Activated naive CD8-positive, alpha-beta T cell treated with anti-CD3 and anti-CD28 coated beads, Interleukin-2, amount 10 ng/mL, durations not matched to agents 7 days and 5 days (primary cell): ENCODE measurements at regions not wholly inside any gene's neighbourhood (a gene's known extent, or its start where the extent isn't known, plus 50 kb on each side); places are given as distances from the start of the nearest gene placed in this dataset.

Experiments
- ATAC-seq: fragments of 150-1000 bp; cut with Tn5 transposase; one replicate; pipeline ENCODE4 v1.10.0; 2021; ENCODE audit warnings: low read depth, moderate library complexity
- POLR2A ChIA-PET: fragments of 350-600 bp; sonication (Branson Sonifier 250); formaldehyde crosslinking; loops from one replicate; lab custom pipeline; 2021; ENCODE audit warnings: antibody characterized with exemption; lab: Charles Lee
- DNase-seq: peaks from one replicate; pipeline ENCODE4 v3.0.0; 2021
- H3K27ac Mint-ChIP-seq: one replicate; pipeline ENCODE4 v1.8.0; 2022; ENCODE audit warnings: mild to moderate bottlenecking, mixed read lengths
- H3K27me3 Mint-ChIP-seq: one replicate; pipeline ENCODE4 v1.8.0; 2022; ENCODE audit warnings: mild to moderate bottlenecking, moderate library complexity, mixed read lengths
- H3K36me3 Mint-ChIP-seq: one replicate; pipeline ENCODE4 v1.8.0; 2021; ENCODE audit warnings: mild to moderate bottlenecking, mixed read lengths
- H3K4me1 Mint-ChIP-seq: one replicate; pipeline ENCODE4 v1.8.0; 2021; ENCODE audit warnings: mixed read lengths
- H3K4me3 Mint-ChIP-seq: one replicate; pipeline ENCODE4 v1.8.0; 2022; ENCODE audit warnings: mild to moderate bottlenecking, moderate library complexity, mixed read lengths
- H3K9me3 Mint-ChIP-seq: one replicate; pipeline ENCODE4 v1.8.0; 2021; ENCODE audit warnings: mixed read lengths

GRCh38 chr3:105987809-105988208, 119.0 kb upstream of the CBLB start:
- Mint-ChIP-seq H3K27me3 (no peaks in the 10 kb centered on the region), H3K27ac (peak overlapping the region; percentile 58), H3K4me3 (peak overlapping the region; percentile 52), H3K36me3 (peaks cover 52% of the 10 kb centered on the region), H3K4me1 (peaks cover 22% of the 10 kb centered on the region), H3K9me3 (peaks cover 34% of the 10 kb centered on the region)
- ATAC-seq (no peak), DNase-seq (no peak)
- POLR2A ChIA-PET = no interaction called here

DNA sequence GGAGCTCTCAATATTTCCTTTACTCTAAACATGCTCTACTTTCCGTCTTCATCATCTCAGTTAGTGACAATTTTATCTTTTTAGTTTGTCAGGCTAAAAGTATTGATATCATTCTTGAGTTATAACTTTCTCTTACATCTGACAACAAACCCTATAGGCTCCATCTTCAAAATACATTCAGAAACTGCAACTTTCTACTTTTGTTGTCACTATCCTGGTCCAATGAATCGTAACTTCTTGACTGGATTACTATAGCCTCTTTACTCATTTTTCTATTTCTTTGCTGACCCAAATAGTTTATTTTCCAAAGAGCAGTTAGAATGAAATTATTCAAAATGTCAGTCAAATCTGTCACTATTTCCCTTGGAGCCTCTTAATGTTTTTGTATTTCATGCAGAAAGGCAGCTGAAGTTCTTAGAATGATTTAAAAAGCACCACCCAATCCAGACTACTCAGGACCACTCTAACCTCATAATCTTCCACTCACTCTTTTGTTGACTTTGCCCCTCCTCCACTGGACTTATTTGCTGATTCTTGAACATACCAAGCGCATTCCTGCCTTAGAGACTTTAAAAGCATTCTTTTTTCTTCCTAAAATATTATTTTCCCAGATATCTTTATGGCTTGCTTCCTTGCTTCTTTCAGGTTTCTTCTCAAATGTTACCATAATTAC, 119.9 kb upstream of the CBLB start:
- Mint-ChIP-seq H3K27me3 (no peaks in the 10 kb centered on the region), H3K27ac (peak overlapping the region; percentile 58), H3K9me3 (peaks cover 32% of the 10 kb centered on the region), H3K36me3 (peaks cover 49% of the 10 kb centered on the region), H3K4me1 (peaks cover 22% of the 10 kb centered on the region), H3K4me3 (peak overlapping the region; percentile 52)
- ATAC-seq (no peak), DNase-seq (no peak)
- POLR2A ChIA-PET = no interaction called here

DNA sequence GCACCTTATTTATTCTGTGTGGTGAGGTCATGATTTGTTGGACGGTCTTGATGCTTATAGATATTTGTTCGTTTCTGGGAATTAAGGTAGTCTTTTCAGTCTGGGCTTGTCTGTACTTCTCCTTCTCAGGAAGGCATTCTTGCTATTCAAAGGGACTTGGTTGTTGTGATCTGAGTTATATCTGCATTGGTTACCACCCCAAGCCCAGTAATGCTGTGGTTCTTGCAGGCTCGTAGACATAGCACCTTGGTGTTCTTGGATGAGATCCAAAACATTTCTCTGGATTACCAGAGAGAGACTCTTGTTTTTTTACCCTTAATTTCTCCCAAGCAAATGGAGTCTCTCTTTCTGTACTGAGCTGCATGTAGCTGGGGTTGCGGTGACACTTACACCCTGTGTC, 128.0 kb upstream of the CBLB start:
- H3K36me3 Mint-ChIP-seq = peaks cover 34% of the 10 kb centered on the region
- H3K4me1 Mint-ChIP-seq = peaks cover 1% of the 10 kb centered on the region
- H3K9me3 Mint-ChIP-seq = peaks cover 26% of the 10 kb centered on the region
- H3K27me3 Mint-ChIP-seq = no peaks in the 10 kb centered on the region
- H3K27ac Mint-ChIP-seq = no peak overlapping the region
- POLR2A ChIA-PET = no interaction called here
- H3K4me3 Mint-ChIP-seq = no peak overlapping the region
- ATAC-seq (no peak), DNase-seq (no peak)

GRCh38 chr3:105997466-105997799, 128.6 kb upstream of the CBLB start:
- Mint-ChIP-seq H3K4me3 (no peak overlapping the region), H3K27me3 (no peaks in the 10 kb centered on the region), H3K27ac (no peak overlapping the region), H3K9me3 (peaks cover 29% of the 10 kb centered on the region), H3K4me1 (peaks cover 1% of the 10 kb centered on the region), H3K36me3 (peaks cover 33% of the 10 kb centered on the region)
- ATAC-seq (no peak), DNase-seq (no peak)
- POLR2A ChIA-PET = no interaction called here

- peaks cover 1% of the 10 kb centered on the region for H3K4me1 Mint-ChIP-seq
- ATAC-seq (no peak), DNase-seq (no peak)
- no peak overlapping the region for H3K4me3 Mint-ChIP-seq
- H3K36me3 Mint-ChIP-seq = peaks cover 27% of the 10 kb centered on the region
- POLR2A ChIA-PET = no interaction called here
- no peaks in the 10 kb centered on the region for H3K27me3 Mint-ChIP-seq
- H3K27ac Mint-ChIP-seq = no peak overlapping the region
- peaks cover 26% of the 10 kb centered on the region for H3K9me3 Mint-ChIP-seq
Measured at GRCh38 chr3:105997800-105998526, 129.2 kb upstream of the CBLB start.

- H3K36me3 Mint-ChIP-seq = peaks cover 31% of the 10 kb centered on the region
- no peak overlapping the region for H3K27ac Mint-ChIP-seq
- no peak overlapping the region for H3K4me3 Mint-ChIP-seq
- H3K4me1 Mint-ChIP-seq = peaks cover 5% of the 10 kb centered on the region
- H3K9me3 Mint-ChIP-seq = peaks cover 27% of the 10 kb centered on the region
- no peak for ATAC-seq
- no peak for DNase-seq
- H3K27me3 Mint-ChIP-seq = no peaks in the 10 kb centered on the region
- POLR2A ChIA-PET = interaction anchor here (0.7 kb wide), 1 partner anchor 8 kb away, joined by 4 read pairs; no protein-coding TSS in a partner anchor
Measured at GRCh38 chr3:105999856-106000255, 131.0 kb upstream of the CBLB start.

GRCh38 chr3:106001923-106002322, 133.1 kb upstream of the CBLB start:
- no peaks in the 10 kb centered on the region for H3K27me3 Mint-ChIP-seq
- no peak for ATAC-seq
- peaks cover 23% of the 10 kb centered on the region for H3K9me3 Mint-ChIP-seq
- H3K4me3 Mint-ChIP-seq = no peak overlapping the region
- H3K27ac Mint-ChIP-seq = no peak overlapping the region
- H3K4me1 Mint-ChIP-seq = peaks cover 3% of the 10 kb centered on the region
- POLR2A ChIA-PET = no interaction called here
- peaks cover 23% of the 10 kb centered on the region for H3K36me3 Mint-ChIP-seq
- no peak for DNase-seq

- H3K36me3 Mint-ChIP-seq = peaks cover 22% of the 10 kb centered on the region
- POLR2A ChIA-PET = no interaction called here
- no peak for DNase-seq
Measured at GRCh38 chr3:106004137-106004681, 135.4 kb upstream of the CBLB start.

DNA sequence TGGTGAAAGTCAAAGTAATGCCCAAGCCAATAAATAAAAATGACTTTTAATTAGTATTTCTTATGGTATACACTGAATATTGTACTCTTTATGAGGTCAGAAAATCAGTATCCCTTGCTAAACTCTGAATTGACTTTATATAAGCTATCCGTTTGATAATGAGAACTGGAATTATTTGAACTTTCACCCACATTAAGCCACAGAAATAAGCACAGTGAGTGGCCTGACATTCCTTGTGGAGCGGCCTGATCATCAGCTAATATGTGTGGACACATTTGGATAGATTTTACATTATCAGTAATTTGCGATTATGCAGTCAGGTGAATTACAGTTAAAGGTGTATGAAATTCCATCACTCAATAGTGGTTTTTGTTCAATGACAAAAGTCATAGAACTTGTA, 136.0 kb upstream of the CBLB start:
- Mint-ChIP-seq H3K4me3 (no peak overlapping the region), H3K27me3 (no peaks in the 10 kb centered on the region), H3K27ac (no peak overlapping the region), H3K9me3 (peaks cover 27% of the 10 kb centered on the region), H3K4me1 (peaks cover 3% of the 10 kb centered on the region), H3K36me3 (peaks cover 23% of the 10 kb centered on the region)
- no peak for DNase-seq
- ATAC-seq = no peak
- POLR2A ChIA-PET = no interaction called here

More at GRCh38 chr3:106004137-106004681, 135.4 kb upstream of the CBLB start:
- Mint-ChIP-seq H3K27ac (no peak overlapping the region), H3K4me3 (peak overlapping the region; percentile 2), H3K9me3 (peaks cover 28% of the 10 kb centered on the region), H3K4me1 (peaks cover 3% of the 10 kb centered on the region), H3K27me3 (no peaks in the 10 kb centered on the region)
- ATAC-seq = no peak

DNA sequence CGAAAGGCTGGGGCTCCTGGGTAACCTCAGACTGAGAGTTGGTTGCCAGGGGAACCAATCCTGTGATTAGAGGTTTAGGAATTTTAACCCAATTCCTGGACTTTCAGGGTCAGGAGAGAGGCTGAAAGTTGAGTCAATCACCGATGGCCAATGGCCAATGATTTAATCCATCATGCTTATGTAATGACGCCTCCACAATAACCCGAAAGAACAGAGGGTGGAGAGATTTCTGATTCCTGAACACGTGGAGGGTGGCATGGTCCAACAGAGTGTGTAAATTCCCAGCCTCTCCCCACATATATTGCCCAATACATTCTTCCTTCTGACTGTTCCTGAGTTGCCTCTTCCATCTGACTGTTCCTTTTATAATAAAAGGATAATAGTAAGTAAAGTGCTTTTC, 137.2 kb upstream of the CBLB start:
- peaks cover 20% of the 10 kb centered on the region for H3K9me3 Mint-ChIP-seq
- no peak overlapping the region for H3K27ac Mint-ChIP-seq
- peaks cover 16% of the 10 kb centered on the region for H3K36me3 Mint-ChIP-seq
- H3K4me1 Mint-ChIP-seq = peaks cover 14% of the 10 kb centered on the region
- H3K27me3 Mint-ChIP-seq = no peaks in the 10 kb centered on the region
- DNase-seq = no peak
- no peak for ATAC-seq
- POLR2A ChIA-PET = no interaction called here
- H3K4me3 Mint-ChIP-seq = no peak overlapping the region

DNA sequence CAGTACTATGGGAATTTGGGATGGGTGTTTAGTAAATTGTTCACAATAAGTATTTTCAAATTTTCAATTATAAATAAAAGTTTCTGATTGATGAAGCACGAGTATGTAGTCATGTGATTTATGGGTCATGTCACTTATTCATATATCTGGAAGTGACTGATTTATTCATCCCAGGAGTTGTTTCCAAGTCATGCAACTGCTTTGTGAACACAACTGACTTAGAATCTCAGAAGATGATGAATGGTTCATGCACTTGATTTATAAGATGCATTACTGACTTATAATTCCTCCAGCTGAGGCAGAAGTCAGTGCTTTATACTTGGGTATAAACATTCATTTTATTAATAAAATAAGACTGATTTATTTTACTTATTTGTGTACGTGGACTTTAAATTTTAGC, 137.8 kb upstream of the CBLB start:
- Mint-ChIP-seq H3K36me3 (peaks cover 18% of the 10 kb centered on the region), H3K27me3 (no peaks in the 10 kb centered on the region), H3K4me3 (no peak overlapping the region), H3K9me3 (peaks cover 20% of the 10 kb centered on the region), H3K4me1 (peaks cover 19% of the 10 kb centered on the region), H3K27ac (no peak overlapping the region)
- POLR2A ChIA-PET = no interaction called here
- ATAC-seq (no peak), DNase-seq (no peak)

DNA sequence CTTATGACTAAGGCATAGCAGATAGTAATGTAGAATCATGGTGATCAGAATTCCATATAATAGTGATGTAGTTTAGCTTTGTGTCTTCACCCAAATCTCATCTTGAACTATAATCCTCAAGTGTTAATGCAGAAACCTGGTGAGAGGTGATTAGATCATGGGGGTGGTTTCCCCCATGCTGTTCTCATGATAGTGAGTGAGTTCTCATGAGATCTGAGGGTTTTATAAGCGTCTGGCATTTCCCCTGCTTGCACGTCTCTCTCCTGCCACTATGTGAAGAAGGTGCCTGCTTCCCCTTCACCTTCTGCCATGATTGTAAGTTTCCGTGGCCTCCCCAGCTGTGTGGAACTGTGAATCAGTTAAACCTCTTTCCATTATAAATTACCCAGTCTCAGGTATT, 138.7 kb upstream of the CBLB start:
- no peaks in the 10 kb centered on the region for H3K27me3 Mint-ChIP-seq
- no peak for ATAC-seq
- peaks cover 21% of the 10 kb centered on the region for H3K36me3 Mint-ChIP-seq
- H3K9me3 Mint-ChIP-seq = peaks cover 18% of the 10 kb centered on the region
- H3K4me3 Mint-ChIP-seq = no peak overlapping the region
- POLR2A ChIA-PET = interaction anchor here (0.6 kb wide), 1 partner anchor 8 kb away, joined by 4 read pairs; no protein-coding TSS in a partner anchor
- H3K4me1 Mint-ChIP-seq = peaks cover 21% of the 10 kb centered on the region
- no peak overlapping the region for H3K27ac Mint-ChIP-seq
- DNase-seq = no peak

DNA sequence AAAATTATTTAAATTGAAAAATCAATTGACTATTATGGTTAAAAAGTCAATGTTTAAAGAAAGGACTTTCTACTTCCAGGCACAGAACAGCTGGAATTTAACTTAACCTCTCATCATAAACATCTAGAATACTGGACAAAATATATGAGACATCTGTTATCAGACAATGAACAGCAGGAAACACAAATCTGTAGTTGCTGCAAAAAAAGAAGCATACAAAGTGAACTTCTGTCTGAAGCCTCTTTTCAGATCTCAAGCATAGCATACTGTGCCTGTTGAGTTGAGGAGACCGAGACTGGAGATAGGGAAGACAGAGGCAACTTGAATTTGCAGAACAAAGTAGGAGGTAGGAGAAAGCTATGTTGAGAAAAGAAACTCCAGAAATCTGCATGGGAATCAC, 140.0 kb upstream of the CBLB start:
- Mint-ChIP-seq H3K4me1 (peaks cover 22% of the 10 kb centered on the region), H3K9me3 (peaks cover 16% of the 10 kb centered on the region), H3K27me3 (no peaks in the 10 kb centered on the region), H3K27ac (no peak overlapping the region), H3K36me3 (peaks cover 23% of the 10 kb centered on the region), H3K4me3 (no peak overlapping the region)
- POLR2A ChIA-PET = no interaction called here
- DNase-seq (no peak), ATAC-seq (no peak)

- H3K27ac Mint-ChIP-seq = peak overlapping the region; percentile 65
- peaks cover 32% of the 10 kb centered on the region for H3K36me3 Mint-ChIP-seq
- peaks cover 21% of the 10 kb centered on the region for H3K4me1 Mint-ChIP-seq
- no peaks in the 10 kb centered on the region for H3K27me3 Mint-ChIP-seq
- H3K9me3 Mint-ChIP-seq = peaks cover 15% of the 10 kb centered on the region
- H3K4me3 Mint-ChIP-seq = peak overlapping the region; percentile 37
- ATAC-seq (peak; percentile 56), DNase-seq (no peak)
- POLR2A ChIA-PET = no interaction called here
Measured at GRCh38 chr3:106010829-106011228, 142.0 kb upstream of the CBLB start.
